GM18505 (cell line): ENCODE measurements at regions not wholly inside any gene's neighbourhood (a gene's known extent, or its start where the extent isn't known, plus 50 kb on each side); places are given as distances from the start of the nearest gene placed in this dataset.
A peak's percentile ranks its signal among the peaks of the same experiment; 100 is the strongest.

Source experiments
- ATAC-seq: cut with Tn5 transposase; IDR thresholded peaks from one replicate; pipeline ENCODE4 v1.9.1; 2021; ENCODE audit not compliant: unreplicated experiment
- POLR2A ChIP-seq: IDR thresholded peaks from 4 replicates; pipeline ENCODE4 v1.6.1; 2011; ENCODE audit warnings: borderline replicate concordance; ENCODE audit not compliant: insufficient read depth, insufficient read length; ENCODE audit errors: extremely low read depth

- no peak for TF ChIP-seq POLR2A
- ATAC-seq: no peak
Measured at GRCh38 chr12:40602562-40602961, 89.7 kb upstream of the CNTN1 start.

GRCh38 chr12:40614923-40615322, 77.3 kb upstream of the CNTN1 start:
- no peak for TF ChIP-seq POLR2A
- peak; percentile 58 for ATAC-seq

- no peak for ATAC-seq
- no peak for TF ChIP-seq POLR2A
Measured at GRCh38 chr12:40615590-40615989, 76.6 kb upstream of the CNTN1 start.

- no peak for ATAC-seq
- TF ChIP-seq POLR2A: no peak
Measured at GRCh38 chr12:40616383-40616915, 75.8 kb upstream of the CNTN1 start.

- no peak for TF ChIP-seq POLR2A
- ATAC-seq: no peak
Measured at GRCh38 chr12:40618636-40619035, 73.6 kb upstream of the CNTN1 start.

GRCh38 chr12:40620564-40621019, 71.6 kb upstream of the CNTN1 start:
- no peak for TF ChIP-seq POLR2A
- ATAC-seq: no peak

- peak; percentile 55 for ATAC-seq
- no peak for TF ChIP-seq POLR2A
Measured at GRCh38 chr12:40622246-40622838, 69.9 kb upstream of the CNTN1 start.

- no peak for ATAC-seq
- no peak for TF ChIP-seq POLR2A
Measured at GRCh38 chr12:40632171-40632570, 60.1 kb upstream of the CNTN1 start.

- no peak for TF ChIP-seq POLR2A
- ATAC-seq: no peak
Measured at GRCh38 chr12:40632933-40633332, 59.3 kb upstream of the CNTN1 start.

GRCh38 chr12:40634517-40635131, 57.6 kb upstream of the CNTN1 start:
- TF ChIP-seq POLR2A: no peak
- ATAC-seq: no peak

GRCh38 chr12:40635141-40635731, 57.0 kb upstream of the CNTN1 start:
- TF ChIP-seq POLR2A: no peak
- no peak for ATAC-seq
